ENCODE measurements at regions not wholly inside any gene's neighbourhood (a gene's known extent, or its start where the extent isn't known, plus 50 kb on each side); places are given as distances from the start of the nearest gene placed in this dataset.

- Histone ChIP-seq H3K9ac (ENCODE audit: low read depth, low read length, poor library complexity, severe bottlenecking) (no peak overlapping the region), H3K9me3 (ENCODE audit: insufficient read depth, low read depth, low read length) (no peaks in the 10 kb centered on the region), H3K4me2 (ENCODE audit: low read depth, low read length, poor library complexity, severe bottlenecking) (no peak overlapping the region), H3F3A (ENCODE audit: low read depth) (no peaks in the 10 kb centered on the region), H3K79me2 (ENCODE audit: insufficient read depth, low read length) (no peaks in the 10 kb centered on the region), H3K9me2 (replicated peaks; ENCODE audit: low read depth, low read length) (no peaks in the 10 kb centered on the region), H2AFZ (ENCODE audit: low read length) (no peak overlapping the region), H3K36me3 (ENCODE audit: insufficient read depth, low read length) (no peaks in the 10 kb centered on the region), H3K27me3 (ENCODE audit: insufficient read depth, low read length, poor library complexity, severe bottlenecking) (no peaks in the 10 kb centered on the region), H4K20me1 (ENCODE audit: insufficient read depth, low read length, poor library complexity, severe bottlenecking) (no peaks in the 10 kb centered on the region), H3K4me3 (ENCODE audit: low read length, poor library complexity, severe bottlenecking) (no peak overlapping the region), H3K4me1 (ENCODE audit: insufficient read depth, low read length, poor library complexity, severe bottlenecking) (no peaks in the 10 kb centered on the region)
- no peak for TF ChIP-seq EZH2phosphoT487 (IDR thresholded peaks at IDR 0.05; ENCODE audit: borderline replicate concordance)
- no peak for TF ChIP-seq CTCF (conservative IDR thresholded peaks at IDR 0.05; ENCODE audit: low read length)
These were observed 247.4 kb downstream of the PRELID2 start for GRCh38 chr5:145587710-145588109.

- H3K27me3 ChIP-seq (ENCODE audit: insufficient read depth, low read length, poor library complexity, severe bottlenecking), result no peaks in the 10 kb centered on the region
- no peak overlapping the region for H3K9ac ChIP-seq (ENCODE audit: low read depth, low read length, poor library complexity, severe bottlenecking)
- TF ChIP-seq EZH2phosphoT487 (IDR thresholded peaks at IDR 0.05; ENCODE audit: borderline replicate concordance) (no peak), CTCF (conservative IDR thresholded peaks at IDR 0.05; ENCODE audit: low read length) (no peak)
These were observed 247.9 kb downstream of the PRELID2 start for GRCh38 chr5:145587308-145587672.

DNA sequence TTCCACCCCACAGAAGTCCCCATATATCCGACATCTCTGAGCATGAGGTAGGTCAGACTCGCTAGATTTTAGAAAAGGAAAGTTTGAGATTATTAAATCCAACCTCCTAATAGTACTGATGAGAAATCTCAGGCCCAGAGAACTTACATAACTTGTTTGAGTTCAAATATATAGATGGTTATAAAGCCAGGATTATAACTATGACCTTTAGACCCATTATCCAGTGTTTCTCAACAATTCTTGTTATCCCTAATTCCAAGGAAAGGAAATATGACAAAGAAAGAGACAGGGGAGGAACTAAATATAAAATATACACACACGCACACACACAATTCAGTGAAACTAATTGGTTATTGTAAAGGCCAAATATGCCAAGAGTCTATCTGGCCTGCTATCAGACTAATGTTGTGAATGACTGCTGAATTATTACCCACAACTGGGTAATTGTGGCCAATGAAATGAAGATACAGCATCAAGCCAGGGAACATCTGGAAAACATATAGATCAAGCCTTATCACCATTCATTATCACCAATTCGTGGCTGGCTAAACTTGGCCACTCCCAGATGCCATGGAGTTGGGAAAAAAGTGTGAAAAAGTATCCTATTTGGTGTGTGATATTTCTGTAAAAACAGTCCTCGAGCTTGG lies 248.4 kb downstream of the PRELID2 start:
- Histone ChIP-seq H3K36me3 (ENCODE audit: insufficient read depth, low read length) (no peaks in the 10 kb centered on the region), H3K9me3 (ENCODE audit: insufficient read depth, low read depth, low read length) (no peaks in the 10 kb centered on the region), H3K27me3 (ENCODE audit: insufficient read depth, low read length, poor library complexity, severe bottlenecking) (no peaks in the 10 kb centered on the region), H2AFZ (ENCODE audit: low read length) (no peak overlapping the region), H3K9ac (ENCODE audit: low read depth, low read length, poor library complexity, severe bottlenecking) (no peak overlapping the region), H3K79me2 (ENCODE audit: insufficient read depth, low read length) (no peaks in the 10 kb centered on the region), H3K4me1 (ENCODE audit: insufficient read depth, low read length, poor library complexity, severe bottlenecking) (no peaks in the 10 kb centered on the region), H4K20me1 (ENCODE audit: insufficient read depth, low read length, poor library complexity, severe bottlenecking) (no peaks in the 10 kb centered on the region), H3K4me3 (ENCODE audit: low read length, poor library complexity, severe bottlenecking) (no peak overlapping the region), H3F3A (ENCODE audit: low read depth) (no peaks in the 10 kb centered on the region), H3K9me2 (replicated peaks; ENCODE audit: low read depth, low read length) (no peaks in the 10 kb centered on the region), H3K4me2 (ENCODE audit: low read depth, low read length, poor library complexity, severe bottlenecking) (no peak overlapping the region)
- no peak for TF ChIP-seq CTCF (conservative IDR thresholded peaks at IDR 0.05; ENCODE audit: low read length)
- no peak for TF ChIP-seq EZH2phosphoT487 (IDR thresholded peaks at IDR 0.05; ENCODE audit: borderline replicate concordance)

More at GRCh38 chr5:145587308-145587672, 247.9 kb downstream of the PRELID2 start:
- Histone ChIP-seq H3K9me2 (replicated peaks; ENCODE audit: low read depth, low read length) (no peaks in the 10 kb centered on the region), H3K9me3 (ENCODE audit: insufficient read depth, low read depth, low read length) (no peaks in the 10 kb centered on the region), H2AFZ (ENCODE audit: low read length) (no peak overlapping the region), H3K4me2 (ENCODE audit: low read depth, low read length, poor library complexity, severe bottlenecking) (no peak overlapping the region), H3K79me2 (ENCODE audit: insufficient read depth, low read length) (no peaks in the 10 kb centered on the region), H3K4me3 (ENCODE audit: low read length, poor library complexity, severe bottlenecking) (no peak overlapping the region), H3K4me1 (ENCODE audit: insufficient read depth, low read length, poor library complexity, severe bottlenecking) (no peaks in the 10 kb centered on the region), H4K20me1 (ENCODE audit: insufficient read depth, low read length, poor library complexity, severe bottlenecking) (no peaks in the 10 kb centered on the region), H3F3A (ENCODE audit: low read depth) (no peaks in the 10 kb centered on the region), H3K36me3 (ENCODE audit: insufficient read depth, low read length) (no peaks in the 10 kb centered on the region)
